ENCODE measurements at regions not wholly inside any gene's neighbourhood (a gene's known extent, or its start where the extent isn't known, plus 50 kb on each side); places are given as distances from the start of the nearest gene placed in this dataset.

GRCh38 chr22:49400136-49400940, 427.3 kb downstream of the BRD1 start:
- Histone ChIP-seq H3K4me3 (replicated peaks; ENCODE audit: insufficient read depth, low read length) (no peak overlapping the region), H3K27ac (replicated peaks) (no peak overlapping the region), H3K27me3 (ENCODE audit: insufficient read depth, poor library complexity, severe bottlenecking) (no peaks in the 10 kb centered on the region)
- TF ChIP-seq CTCF (IDR thresholded peaks at IDR 0.05; ENCODE audit: insufficient read depth, low read length) (no peak), GABPA (IDR thresholded peaks at IDR 0.05; ENCODE audit: low read depth) (no peak), POLR2AphosphoS5 (IDR thresholded peaks at IDR 0.05; ENCODE audit: low read depth) (no peak), SPI1 (IDR thresholded peaks at IDR 0.05; ENCODE audit: borderline replicate concordance, low read depth) (no peak)
- TF ChIP-seq, protein P1, sequence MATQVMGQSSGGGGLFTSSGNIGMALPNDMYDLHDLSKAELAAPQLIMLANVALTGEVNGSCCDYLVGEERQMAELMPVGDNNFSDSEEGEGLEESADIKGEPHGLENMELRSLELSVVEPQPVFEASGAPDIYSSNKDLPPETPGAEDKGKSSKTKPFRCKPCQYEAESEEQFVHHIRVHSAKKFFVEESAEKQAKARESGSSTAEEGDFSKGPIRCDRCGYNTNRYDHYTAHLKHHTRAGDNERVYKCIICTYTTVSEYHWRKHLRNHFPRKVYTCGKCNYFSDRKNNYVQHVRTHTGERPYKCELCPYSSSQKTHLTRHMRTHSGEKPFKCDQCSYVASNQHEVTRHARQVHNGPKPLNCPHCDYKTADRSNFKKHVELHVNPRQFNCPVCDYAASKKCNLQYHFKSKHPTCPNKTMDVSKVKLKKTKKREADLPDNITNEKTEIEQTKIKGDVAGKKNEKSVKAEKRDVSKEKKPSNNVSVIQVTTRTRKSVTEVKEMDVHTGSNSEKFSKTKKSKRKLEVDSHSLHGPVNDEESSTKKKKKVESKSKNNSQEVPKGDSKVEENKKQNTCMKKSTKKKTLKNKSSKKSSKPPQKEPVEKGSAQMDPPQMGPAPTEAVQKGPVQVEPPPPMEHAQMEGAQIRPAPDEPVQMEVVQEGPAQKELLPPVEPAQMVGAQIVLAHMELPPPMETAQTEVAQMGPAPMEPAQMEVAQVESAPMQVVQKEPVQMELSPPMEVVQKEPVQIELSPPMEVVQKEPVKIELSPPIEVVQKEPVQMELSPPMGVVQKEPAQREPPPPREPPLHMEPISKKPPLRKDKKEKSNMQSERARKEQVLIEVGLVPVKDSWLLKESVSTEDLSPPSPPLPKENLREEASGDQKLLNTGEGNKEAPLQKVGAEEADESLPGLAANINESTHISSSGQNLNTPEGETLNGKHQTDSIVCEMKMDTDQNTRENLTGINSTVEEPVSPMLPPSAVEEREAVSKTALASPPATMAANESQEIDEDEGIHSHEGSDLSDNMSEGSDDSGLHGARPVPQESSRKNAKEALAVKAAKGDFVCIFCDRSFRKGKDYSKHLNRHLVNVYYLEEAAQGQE (IDR thresholded peaks at IDR 0.05; ENCODE audit: insufficient replicate concordance, low read depth), result no peak
- DNase-seq (ENCODE audit: low read depth in 1 of 2, low spot score in 1 of 2), result no peak

DNA sequence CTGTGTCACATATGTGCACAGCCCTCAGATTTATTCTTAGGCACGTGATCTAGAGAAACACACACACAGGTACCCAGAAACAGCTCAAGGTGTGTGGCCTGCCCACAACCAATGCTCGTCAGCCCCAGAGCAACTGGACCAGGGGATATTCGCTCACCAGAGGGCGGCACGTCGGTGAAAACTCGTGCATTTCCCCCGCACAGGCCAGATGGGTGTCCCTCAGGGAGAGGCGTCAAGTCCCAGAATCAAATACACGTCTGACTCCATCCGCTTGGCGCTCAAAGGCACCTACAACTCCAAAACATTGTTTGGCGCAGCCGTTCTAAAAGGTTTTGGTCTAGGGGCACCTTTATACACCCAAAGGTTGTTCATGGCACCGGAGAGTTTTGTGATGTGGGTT, 429.0 kb downstream of the BRD1 start:
- Histone ChIP-seq H3K27ac (replicated peaks) (no peak overlapping the region), H3K27me3 (ENCODE audit: insufficient read depth, poor library complexity, severe bottlenecking) (no peaks in the 10 kb centered on the region)

GRCh38 chr22:49398115-49398514, 429.6 kb downstream of the BRD1 start:
- DNase-seq (ENCODE audit: low read depth in 1 of 2, low spot score in 1 of 2), result no peak
- Histone ChIP-seq H3K27me3 (ENCODE audit: insufficient read depth, poor library complexity, severe bottlenecking) (no peaks in the 10 kb centered on the region), H3K27ac (replicated peaks) (no peak overlapping the region), H3K4me3 (replicated peaks; ENCODE audit: insufficient read depth, low read length) (no peak overlapping the region)
- no peak for TF ChIP-seq GABPA (IDR thresholded peaks at IDR 0.05; ENCODE audit: low read depth)
- no peak for TF ChIP-seq POLR2AphosphoS5 (IDR thresholded peaks at IDR 0.05; ENCODE audit: low read depth)
- no peak for TF ChIP-seq SPI1 (IDR thresholded peaks at IDR 0.05; ENCODE audit: borderline replicate concordance, low read depth)
- TF ChIP-seq, protein P1 (IDR thresholded peaks at IDR 0.05; ENCODE audit: insufficient replicate concordance, low read depth), result no peak
- no peak for TF ChIP-seq CTCF (IDR thresholded peaks at IDR 0.05; ENCODE audit: insufficient read depth, low read length)

More for the DNA sequence above, 429.0 kb downstream of the BRD1 start:
- no peak for DNase-seq (ENCODE audit: low read depth in 1 of 2, low spot score in 1 of 2)
- TF ChIP-seq POLR2AphosphoS5 (IDR thresholded peaks at IDR 0.05; ENCODE audit: low read depth) (no peak), CTCF (IDR thresholded peaks at IDR 0.05; ENCODE audit: insufficient read depth, low read length) (no peak), GABPA (IDR thresholded peaks at IDR 0.05; ENCODE audit: low read depth) (no peak), SPI1 (IDR thresholded peaks at IDR 0.05; ENCODE audit: borderline replicate concordance, low read depth) (no peak)
- TF ChIP-seq, protein P1 (IDR thresholded peaks at IDR 0.05; ENCODE audit: insufficient replicate concordance, low read depth), result no peak
- H3K4me3 ChIP-seq (replicated peaks; ENCODE audit: insufficient read depth, low read length), result no peak overlapping the region

All from HL-60 (cell line).